GM18519 (cell line): ENCODE measurements at regions not wholly inside any gene's neighbourhood (a gene's known extent, or its start where the extent isn't known, plus 50 kb on each side); places are given as distances from the start of the nearest gene placed in this dataset.

Experiments
- ATAC-seq: cut with Tn5 transposase; IDR thresholded peaks from one replicate; pipeline ENCODE4 v1.9.1; 2021; ENCODE audit warnings: mild to moderate bottlenecking, moderate library complexity; ENCODE audit not compliant: unreplicated experiment, low FRiP score

DNA sequence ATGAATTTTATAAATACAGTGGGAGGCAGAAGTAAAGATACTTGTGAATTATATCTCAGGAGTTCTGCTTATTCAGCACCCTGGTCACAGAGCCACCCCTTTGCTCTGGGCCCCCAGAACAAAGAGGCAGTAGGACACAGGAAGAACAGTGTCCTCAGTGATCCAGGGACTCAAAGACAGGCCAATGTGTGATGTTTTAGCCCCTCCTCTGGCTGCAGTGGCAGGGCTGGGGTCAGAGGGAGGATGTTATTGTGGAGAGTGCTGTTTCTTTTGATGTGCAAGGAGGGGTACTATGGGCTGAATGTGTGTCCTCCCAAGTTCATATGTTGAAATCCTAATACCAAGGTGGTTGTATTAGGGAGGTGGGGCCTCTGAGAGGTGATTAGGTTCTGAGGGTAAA is 74.1 kb upstream of the MAP3K7 start:
- ATAC-seq, result no peak

DNA sequence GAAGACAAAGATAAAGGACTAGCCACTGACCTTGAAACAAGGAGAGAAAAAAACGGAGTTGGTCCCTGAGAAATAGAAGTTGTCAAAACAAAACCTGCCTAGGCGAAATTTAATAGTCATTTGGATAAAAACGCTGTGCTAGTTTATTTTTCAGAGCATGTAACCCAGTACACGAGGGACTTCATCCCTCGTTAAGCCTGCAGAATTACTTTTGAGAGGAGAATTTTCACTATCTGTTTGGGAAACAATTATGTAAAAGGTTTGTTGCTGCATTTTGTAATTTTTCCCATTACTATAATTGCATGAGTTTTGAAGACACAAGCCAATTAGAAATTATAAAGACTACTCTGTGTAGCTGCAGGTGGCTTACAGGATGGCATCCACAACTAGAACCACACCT is 71.6 kb upstream of the MAP3K7 start:
- no peak for ATAC-seq

DNA sequence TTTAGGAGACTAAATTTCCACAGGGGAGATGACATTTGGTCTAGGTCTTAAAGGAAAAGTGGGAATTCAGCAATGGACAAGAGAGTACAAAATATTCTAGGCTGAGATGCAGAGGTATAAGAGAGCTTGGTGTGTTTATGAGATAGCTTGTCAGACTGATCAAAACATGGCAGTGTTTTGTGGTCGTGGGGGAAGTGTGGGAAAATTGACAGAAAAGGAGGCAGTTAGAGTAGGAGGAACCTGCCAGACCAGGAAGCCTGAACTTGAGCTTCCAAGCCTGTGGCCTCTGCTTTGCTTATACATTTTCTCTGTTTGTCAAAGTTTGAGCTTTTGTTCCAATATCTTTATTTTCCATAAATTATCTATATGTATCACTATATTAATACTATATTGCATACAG is 69.5 kb upstream of the MAP3K7 start:
- ATAC-seq, result no peak

DNA sequence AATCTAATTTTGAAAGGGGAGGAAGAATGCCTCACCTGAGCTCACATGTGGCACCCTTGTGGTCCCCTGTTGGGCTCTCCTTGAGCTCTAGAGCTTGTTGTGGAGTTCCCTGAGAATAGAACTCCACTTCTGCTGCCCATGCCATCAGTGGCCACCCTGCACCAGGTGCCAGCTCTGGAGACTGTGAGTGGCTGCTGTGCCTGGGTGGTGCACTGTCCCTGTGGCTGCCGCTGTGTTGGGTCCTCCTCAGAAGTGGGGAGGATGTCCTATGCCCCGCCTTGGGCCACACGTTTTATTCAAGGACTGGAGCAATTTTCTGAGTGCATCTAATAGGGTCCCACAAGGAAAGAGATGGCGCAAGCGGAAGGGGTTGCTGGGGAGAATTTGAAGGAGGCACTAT is 67.9 kb upstream of the MAP3K7 start:
- ATAC-seq, result no peak

DNA sequence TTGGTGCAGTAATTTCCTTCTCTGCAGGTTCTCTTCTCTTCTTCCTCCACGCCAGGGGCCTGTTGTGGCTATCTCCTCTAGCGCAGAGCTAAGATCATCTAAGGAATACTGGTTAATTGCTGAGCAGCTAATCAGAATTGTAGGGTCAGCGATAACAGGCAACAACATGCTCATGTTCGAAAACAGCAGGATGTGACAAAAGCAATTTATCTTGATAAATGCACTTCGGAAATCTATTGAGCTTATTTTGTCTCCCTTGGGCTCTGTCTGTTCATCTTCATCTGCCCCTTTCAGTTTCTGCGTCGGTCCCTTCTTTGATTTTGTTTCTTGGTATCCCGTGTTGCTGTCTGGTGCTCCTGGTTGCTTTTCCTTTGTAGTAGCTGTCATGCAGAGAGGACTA is 67.3 kb upstream of the MAP3K7 start:
- no peak for ATAC-seq

DNA sequence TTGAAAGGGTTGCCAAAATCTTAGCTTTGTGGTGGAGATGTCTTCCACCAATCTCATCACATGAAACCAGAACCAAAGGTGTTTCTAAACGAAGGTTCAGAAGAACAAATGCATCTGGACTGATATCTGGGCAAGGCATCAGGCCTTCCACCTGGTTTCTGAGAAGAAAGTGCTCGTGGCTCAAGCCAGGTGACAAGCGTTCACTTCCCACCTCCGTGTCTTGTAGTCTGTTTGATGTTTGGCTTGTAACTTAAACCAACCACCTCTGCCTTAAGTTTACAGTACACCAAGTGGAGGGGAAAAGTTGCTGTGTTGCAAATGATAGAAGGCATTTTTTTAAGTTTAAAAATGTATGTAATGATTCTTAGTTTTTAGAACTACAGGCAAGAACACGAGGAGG is 66.9 kb upstream of the MAP3K7 start:
- ATAC-seq, result no peak

DNA sequence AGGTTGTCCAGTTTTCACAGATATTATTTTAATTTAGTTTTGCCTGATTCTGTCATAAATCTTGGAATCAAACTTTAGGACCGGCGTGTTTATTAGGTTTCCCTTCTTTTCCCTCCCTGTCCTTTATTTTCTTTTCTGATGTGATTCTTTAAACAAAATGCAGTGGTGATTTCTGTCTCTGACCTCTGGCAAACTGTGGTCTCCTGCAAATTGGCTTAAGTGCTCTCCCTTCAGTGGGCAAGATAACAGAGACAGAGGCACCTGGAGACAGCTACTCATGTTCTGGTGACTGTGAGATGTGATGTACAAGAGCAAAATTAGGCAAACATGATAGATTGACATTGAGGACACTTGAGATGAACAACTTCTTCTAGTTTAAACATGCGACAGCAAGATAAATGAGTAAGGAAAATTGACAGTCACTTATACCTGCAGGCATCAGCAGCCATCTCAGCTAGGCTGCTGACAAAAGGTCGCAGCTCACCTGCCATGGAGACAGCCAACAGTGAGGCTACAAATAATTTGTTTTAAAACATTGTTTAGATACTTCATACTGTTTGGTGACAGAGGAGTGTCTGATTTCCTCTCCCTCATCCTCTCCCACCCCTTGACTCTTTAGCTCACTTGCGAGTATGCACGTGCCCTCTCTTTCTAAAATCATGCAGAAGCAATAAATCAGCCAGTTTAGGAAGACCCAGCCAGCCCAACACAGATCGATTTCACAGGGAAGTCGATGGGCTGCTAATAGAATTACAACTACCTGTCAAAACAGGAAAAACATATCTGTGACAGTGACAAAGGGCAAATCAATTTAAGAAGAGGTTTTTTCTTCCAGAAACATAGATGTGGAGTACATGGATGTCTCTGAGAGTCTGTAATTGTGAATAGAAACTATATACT is 63.4 kb upstream of the MAP3K7 start:
- ATAC-seq, result no peak

DNA sequence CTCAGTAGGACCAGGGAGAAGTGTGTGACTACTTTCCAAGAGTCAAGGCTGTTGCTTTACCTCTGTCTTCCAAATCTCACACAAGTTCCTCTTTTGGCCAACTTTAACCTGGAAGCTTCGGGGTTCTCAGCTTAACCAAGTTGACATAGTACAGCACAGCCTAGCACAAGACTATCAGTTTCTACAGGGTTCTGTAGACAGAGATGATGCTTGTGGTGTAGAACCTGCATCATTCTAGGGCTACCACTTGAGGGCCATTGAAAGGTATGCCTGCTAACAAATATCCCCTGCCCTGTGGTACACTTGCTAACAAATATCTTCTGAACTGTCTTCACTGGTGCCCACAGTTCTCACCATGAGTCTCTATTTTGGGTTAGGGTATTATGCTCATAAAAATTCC is 62.0 kb upstream of the MAP3K7 start:
- ATAC-seq, result no peak

DNA sequence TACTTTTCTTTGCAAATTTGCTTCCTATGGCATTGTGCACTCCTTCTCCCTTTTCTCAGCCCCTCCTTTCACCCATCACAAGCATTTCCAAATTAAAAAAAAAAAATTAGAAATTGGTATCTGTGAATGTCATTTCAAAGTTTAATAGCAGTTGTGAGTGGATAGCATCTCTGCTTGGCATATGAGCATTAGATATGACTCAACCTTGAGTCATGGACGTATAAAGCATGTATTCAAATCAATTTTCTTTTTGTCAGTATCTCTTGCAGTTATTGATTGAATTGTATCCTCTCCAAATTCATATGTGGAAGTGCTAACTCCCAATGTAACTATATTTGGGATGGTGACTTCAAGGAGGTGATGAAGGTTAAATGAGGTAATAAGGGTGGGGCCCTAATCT is 60.1 kb upstream of the MAP3K7 start:
- no peak for ATAC-seq

DNA sequence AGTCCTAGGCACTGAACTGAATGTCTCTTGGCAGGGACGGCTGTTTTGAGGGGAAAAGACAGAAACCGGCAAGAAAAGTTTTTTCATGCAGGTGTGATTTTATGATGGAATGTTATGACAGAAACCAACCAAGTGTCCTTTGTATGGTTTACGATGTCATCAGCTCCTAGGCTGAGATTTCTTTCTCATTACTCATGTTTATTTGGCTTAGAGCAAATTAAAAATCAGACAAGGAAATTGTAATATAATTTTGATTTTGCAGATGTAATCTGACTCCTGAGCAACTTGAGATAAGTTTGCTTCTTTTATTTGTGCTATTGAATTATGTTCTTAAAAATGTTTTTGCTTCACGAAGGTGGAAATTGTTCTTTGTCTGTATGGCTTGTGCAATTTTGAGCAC is 58.8 kb upstream of the MAP3K7 start:
- ATAC-seq, result no peak

DNA sequence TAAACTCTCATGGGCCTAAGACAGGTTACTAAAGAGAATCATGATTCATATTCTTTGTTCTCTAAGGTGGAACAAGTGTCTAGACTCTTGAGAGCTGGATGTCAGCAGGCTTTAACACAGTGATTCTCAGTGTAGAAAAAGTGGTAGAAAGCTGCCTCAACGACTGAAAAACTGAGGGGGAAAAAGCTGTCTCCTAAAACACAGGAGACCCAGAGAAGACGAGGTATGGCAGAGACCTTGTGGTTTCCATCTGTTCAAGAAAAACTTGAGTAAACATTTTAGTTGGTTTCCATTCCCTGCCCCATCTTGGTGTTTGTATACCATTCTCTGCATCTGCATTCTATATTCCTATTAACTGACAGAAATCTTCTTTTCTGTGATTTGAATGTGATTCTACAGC is 57.6 kb upstream of the MAP3K7 start:
- no peak for ATAC-seq

DNA sequence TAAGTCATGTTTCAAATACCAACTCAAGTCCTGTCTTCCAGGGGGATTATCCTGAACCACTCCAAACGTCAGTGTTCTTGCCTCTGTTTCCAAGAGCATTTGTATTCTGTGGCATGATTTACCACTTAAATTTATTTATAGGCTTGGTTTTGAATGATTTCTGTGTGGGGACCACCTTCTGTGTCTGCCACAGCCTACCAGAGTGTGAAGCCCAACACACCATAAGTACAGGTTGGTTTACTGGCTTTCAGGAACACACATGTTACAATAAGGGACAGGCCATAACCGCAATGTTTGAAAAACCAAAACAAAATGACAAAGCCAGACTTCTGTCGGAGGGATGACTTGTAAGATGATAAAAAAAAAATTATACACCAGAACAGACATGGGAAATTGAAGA is 56.5 kb upstream of the MAP3K7 start:
- ATAC-seq, result no peak

DNA sequence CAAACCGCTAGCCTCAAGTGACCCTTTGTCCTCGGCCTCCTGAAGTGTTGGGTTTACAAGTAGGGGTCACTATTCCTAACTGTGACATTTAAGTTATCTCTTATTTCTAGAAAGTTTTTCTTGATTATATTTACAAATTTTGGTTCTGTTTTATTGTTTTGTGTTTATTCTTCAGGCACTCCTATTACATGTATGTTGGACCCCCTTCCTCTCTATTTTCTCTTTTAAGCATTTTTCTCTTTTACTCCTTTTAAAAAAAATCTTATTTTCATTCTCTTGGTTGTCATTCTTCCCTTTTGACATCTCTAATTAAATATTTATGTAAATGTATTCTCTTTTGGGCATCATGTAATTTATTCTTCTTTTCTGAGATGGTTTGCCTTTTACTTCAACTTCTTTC is 50.4 kb upstream of the MAP3K7 start:
- ATAC-seq, result no peak
